Eye (tissue), 1 donor: ENCODE measurements at regions not wholly inside any gene's neighbourhood (a gene's known extent, or its start where the extent isn't known, plus 50 kb on each side); places are given as distances from the start of the nearest gene placed in this dataset.
A peak's percentile ranks its signal among the peaks of the same experiment; 100 is the strongest.
"Not testable (repeated sequence)": the region's sequence is repeated elsewhere in the genome, so short reads cannot be mapped to it uniquely, and the experiment has no call there.

ENCODE experiments used
- DNase-seq: peaks from one replicate; pipeline ENCODE4 v3.0.0-alpha.2; 2015

DNA sequence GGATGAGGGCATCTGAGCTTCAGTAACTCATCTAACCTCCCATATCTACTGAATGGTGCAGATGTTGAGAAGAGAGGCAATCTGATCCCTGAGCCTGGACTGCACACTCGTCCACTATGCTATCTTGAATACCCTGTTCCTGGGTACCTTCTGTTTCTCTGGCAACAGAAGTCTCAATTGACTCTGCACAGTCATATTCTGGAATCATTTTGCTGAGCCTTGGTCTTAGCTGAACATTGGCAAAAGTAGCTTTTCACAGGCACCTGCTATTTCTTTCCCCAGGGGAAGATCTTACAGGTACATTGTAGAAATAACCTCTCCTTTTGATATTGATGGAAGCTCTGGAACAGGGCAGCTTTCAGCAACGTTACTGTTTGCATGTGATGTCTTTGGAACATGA lies 161.5 kb upstream of the GPR101 start:
- DNase-seq, result no peak

DNA sequence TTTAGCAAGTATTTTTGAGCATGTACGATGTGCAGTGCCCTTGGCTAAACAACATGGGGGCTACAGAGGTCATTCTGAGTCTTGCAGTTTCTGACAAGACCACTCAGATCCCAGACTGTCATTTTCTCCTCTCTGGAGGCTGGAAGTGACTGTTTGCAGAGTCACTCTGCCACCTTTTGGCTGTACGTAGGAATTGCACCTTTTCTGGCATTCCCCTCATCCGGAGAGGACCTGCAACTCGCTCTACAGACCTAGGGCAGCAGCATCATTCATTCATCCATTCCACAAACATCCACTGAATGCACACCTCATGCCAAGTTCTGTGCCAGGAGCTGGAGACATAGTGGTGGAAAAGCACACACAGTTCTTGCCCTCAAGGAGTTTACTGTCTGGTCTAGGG lies 160.4 kb upstream of the GPR101 start:
- peak; percentile 61 for DNase-seq

DNA sequence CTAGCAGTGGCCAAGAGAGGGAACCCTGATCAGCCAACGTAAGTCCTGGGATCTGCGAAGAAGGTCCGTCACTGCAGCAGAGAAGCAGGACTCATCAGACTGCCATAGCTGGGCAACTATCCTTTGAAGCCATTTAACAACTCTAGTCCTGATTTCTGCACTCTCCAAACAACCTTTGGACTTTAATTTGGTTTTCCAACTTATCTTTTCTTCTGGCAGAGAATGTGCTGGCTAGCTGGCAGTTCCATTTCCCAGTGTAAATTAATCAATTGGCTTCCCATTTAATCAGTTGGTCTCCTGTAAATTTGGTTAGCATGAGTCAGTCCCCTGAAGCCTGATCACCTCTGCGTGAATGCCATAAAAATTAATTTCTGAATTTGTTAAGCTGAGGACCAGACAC lies 153.7 kb upstream of the GPR101 start:
- DNase-seq, result no peak

DNA sequence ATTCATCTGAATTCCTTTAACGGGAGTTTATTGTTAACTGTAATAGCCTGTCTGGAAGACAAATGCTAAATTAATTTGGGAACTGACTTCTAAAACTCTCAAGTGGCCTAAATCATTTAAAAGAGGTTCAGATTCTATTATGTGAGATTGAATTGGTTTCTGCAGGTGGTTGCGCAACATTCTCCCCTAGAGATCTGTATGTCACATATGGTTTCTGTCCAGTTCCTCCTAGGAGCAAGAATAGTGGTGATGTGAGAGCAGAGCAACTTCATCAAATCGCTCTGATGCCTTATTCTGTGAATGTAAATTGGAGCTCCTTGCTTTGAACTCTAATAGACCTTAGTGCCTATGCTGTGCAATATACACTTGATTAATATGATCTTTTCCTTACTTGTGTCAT lies 144.6 kb upstream of the GPR101 start:
- DNase-seq, result no peak

DNA sequence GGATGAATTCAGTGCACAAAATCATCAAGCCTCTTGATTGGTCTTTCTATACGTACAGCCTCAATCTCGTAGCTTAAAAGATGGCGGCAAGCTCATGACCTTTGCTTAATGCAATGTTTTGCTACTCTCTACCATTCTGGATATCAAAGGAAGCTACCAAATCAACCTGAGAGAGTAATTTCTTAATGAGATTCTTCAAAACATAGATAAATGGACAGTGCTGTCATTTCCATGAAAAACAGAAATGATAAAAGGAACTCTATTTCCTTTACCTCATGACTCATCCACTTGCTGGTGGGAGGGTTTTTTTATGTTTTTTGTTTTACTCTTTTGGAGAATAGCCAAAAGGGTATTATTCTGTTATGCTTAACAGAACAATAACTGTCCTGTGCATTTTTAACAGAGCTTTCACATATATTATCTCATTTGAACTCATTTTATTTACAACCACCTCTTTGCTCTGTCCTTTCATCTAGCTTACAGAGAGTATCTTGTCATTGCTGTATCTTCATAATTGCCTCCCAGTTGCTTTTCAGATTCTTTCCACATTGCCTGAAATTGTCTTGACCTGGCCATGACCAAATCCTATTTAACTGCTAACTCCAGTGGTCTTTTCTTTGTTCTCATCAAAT lies 138.6 kb upstream of the GPR101 start:
- no peak for DNase-seq

DNA sequence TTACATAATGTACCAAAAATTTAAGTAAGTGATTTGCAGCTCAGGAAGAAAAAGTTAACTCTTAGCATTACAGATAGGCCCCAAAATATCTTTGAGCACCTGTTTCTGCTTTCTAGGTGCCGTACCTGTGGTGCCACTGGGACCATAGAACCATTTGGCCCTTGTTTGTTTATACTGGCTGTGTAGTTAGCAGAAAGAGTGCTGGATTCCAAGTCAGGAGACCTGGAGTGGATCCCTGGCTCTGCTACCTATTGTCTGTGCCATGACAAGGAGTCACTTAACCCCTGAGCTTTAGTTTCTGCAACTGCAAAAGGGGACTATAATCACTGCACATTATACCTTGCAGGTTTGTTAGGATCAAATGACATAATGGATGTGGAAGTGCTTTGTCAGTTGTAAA lies 137.8 kb upstream of the GPR101 start:
- DNase-seq, result no peak

DNA sequence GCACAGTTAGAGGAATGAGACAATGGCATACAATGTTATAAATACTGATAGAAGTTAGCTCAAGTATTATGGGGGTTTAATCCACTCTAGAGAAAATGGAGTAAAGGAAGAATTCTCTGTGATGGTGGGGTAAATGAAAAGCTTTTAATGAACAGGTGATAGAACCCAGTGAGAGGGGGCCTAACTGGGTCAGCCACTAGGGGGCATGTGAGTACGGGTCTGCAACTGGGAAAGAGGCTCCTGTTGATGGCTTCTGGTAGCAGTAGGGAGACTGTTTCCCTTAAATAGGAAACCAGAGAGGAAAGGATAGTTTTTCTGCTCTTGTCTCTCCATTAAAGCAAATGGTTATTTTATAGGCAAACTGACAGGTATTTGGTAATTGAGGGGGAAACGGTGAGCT lies 132.8 kb upstream of the GPR101 start:
- DNase-seq, result no peak

DNA sequence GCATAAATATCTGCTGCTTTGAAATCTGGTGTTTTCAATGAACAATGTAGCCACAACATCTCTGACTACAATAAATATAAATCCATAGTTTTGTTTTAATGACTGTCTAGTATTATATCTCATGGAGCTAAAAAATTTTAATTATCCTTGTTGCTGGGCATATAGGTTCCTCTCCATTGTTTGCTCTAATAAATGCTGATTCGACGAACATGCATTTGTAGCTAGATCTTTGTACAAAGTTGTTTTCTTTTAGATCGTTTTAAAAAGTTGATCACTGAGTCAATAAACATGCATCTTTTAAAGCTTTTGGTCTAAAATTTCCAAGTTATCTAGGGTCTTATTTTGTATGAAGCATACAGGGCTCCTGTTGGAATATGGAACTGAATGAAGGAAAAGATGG lies 130.5 kb upstream of the GPR101 start:
- no peak for DNase-seq

DNA sequence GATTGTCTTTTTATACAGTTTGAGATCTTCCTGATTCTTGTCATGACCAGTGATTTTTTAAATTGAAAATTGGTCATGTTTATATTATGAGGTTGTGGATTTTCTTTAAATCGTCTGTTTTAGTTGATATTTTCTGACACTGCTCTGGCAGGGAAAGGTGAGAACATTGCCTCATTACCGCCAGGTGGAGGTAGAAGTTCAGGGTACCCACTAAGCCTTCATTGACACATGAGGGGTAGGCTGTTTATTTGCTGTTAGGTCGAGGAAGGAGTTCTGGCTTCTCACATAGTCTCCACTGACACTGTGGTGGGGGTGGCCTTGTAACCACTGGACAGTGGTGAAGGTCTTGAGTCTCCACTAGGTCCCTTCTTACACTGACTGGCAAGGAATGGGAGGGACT lies 117.6 kb upstream of the GPR101 start:
- no peak for DNase-seq

DNA sequence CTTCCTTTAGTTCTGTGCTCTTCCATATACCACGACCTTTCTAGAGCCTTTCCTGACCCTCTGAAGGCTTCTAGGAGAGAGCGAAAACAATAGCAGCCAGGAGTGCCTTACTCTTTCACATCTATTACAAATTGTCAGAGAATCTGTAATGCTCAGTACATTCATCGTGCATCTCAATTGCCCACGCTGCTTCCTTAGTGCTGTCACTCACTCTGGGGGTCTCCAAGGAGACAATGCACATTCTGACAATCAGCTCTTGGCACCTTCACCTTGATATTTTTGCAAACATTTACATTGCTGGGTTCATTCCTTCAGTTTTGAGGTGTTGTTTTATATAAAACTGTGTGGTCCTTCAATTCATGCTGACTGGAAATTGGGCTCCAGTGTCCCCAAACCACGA lies 110.1 kb upstream of the GPR101 start:
- no peak for DNase-seq

DNA sequence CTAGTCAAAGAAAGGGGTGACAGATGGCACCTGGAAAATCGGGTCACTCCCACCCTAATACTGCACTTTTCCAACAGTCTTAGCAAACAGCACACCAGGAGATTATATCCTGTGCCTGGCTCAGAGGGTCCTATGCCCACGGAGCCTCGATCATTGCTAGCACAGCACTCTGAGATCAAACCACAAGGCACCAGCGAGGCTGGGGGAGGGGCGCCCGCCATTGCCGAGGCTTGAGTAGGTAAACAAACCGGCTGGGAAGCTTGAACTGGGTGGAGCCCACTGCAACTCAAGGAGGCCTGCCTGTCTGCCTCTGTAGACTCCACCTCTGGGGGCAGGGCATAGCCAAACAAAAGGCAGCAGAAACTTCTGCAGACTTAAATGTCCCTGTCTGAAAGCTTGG lies 88.9 kb upstream of the GPR101 start:
- DNase-seq, result not testable (repeated sequence)

DNA sequence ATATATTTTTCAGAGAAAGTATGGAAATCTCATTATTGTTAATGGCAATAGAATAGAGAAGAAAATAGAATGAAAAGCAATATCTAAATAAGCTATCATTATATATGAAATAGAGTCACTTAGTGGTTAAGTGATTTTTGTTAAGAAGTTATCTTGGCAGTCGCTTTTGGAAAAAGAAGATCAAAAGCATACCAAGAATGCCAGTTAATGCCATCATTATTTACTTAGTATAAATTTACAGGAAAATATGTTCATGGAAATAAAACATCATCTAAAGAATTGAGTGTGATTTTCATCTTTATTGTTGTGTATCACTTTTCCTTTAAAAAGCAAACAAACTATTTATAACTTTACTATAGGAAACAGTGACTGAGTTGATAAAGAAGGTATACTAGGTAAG lies 85.3 kb upstream of the GPR101 start:
- DNase-seq, result no peak

DNA sequence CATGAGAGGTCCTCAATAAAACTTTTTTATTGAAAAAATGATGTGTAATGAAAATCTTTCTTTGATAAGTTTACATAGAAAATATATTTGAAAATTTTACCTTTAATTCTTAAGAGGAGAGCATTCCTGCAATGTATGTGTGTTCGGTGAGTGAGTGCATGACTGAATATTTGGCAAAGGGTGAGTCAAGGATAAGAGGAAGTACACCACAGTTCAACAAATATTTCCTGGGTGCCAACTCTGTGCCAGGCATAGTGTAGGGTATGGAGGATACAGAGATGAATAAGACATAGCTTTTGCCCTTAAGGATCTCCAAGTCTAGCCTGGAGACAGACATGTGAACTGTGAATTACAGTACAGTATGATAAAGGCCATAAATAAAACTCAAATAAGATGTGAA lies 84.7 kb upstream of the GPR101 start:
- DNase-seq, result no peak

DNA sequence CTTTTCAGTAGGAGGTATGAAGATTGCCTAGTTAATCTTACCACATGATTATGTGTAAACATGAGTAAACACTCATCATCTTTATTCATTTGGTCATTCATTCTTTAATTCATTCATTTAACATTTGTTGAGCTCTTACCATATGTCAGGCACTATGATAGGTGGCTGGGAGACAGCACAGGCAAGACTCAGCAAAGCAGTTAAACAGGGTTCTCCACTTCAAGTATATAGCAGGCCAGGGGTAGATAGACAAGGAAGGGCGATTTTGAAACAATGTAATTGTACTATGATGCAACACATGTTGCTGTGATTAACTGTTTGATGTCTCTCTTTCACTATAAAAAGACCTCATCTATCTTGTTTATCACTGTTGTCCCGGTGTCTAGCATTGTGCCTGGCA lies 84.3 kb upstream of the GPR101 start:
- no peak for DNase-seq

DNA sequence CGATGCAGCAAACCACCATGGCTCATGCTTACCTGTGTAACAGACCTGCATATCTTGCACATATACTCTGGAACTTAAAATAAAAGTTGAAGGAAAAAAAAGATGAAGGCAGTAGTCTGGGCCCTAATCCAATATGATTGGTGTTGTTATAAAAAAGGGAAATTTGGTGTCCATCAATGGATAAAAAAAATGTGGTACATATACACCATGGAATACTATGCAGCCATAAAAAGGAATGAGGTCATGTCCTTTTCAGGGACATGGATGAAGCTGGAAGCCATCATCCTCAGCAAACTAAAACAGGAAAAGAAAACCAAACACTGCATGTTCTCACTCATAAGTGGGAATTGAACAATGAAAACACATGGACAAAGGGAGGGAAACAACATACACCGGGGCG lies 74.1 kb upstream of the GPR101 start:
- not testable (repeated sequence) for DNase-seq

DNA sequence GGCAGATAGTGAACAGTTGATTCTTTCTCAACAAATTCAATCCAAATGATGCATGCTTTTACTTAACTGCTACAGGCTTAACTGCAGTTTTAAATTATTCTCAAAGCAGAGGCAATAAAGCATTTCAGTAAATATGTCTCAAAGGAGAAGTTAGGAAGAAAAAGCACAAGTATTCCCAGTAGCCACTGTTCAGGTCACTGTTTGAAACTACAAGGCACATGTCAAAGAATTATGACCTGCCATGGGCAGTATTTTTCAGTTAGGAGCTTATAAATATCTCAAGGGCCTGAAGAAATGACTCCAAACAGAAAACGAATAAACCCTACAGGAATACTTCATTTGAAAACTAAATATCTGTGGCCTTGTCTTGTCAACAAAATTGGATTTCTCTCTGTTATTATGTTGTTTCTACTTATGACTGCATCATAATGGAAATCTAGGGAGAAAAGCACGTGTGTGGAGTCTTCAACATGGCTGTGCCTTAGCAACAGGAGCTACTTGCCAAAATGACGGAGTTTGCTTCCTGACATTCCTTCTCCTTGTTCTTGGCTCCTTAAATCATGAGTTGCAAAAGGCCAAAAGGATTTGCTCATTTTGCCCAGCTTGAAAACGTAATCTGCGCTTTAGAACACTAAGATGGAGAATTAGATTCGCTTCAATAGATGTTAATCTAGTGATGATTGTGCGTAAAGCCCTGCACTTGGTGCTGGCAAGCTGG lies 67.6 kb upstream of the GPR101 start:
- DNase-seq, result no peak
